GM12878 (cell line): ENCODE measurements at regions not wholly inside any gene's neighbourhood (a gene's known extent, or its start where the extent isn't known, plus 50 kb on each side); places are given as distances from the start of the nearest gene placed in this dataset.

Source experiments
- ATAC-seq: fragments of 200-7000 bp; cut with Tn5 transposase; 3 replicates; pipeline ENCODE4 v1.9.1; 2020; ENCODE audit warnings: mild to moderate bottlenecking, moderate library complexity
- BruUV-seq: library from RNA; stranded (reverse); fragments of 400-500 nt; replicated peaks from 2 replicates; lab custom pipeline; 2021; lab: Mats Ljungman, UMichigan
- CTCF ChIA-PET: fragments of 300-600 bp; sonication (Branson Sonifier 250); formaldehyde crosslinking; extraction: SDS; loops from one replicate; lab custom pipeline; 2021; ENCODE audit warnings: inconsistent platforms; lab: Yijun Ruan, JAX
- POLR2A ChIA-PET: fragments of 350-600 bp; formaldehyde crosslinking; extraction: SDS; loops from one replicate; lab custom pipeline; 2021; ENCODE audit warnings: inconsistent platforms; lab: Charles Lee
- RAD21 ChIA-PET: fragments of 300-600 bp; sonication (Branson Sonifier 250); formaldehyde crosslinking; loops from one replicate; lab custom pipeline; 2023; ENCODE audit warnings: antibody characterized with exemption; ENCODE audit not compliant: unreplicated experiment; lab: Charles Lee
- SMC1A ChIA-PET: fragments of 300-600 bp; sonication (Branson Sonifier 250); formaldehyde crosslinking; loops from one replicate; lab custom pipeline; 2023; ENCODE audit not compliant: unreplicated experiment, uncharacterized antibody; lab: Charles Lee
- DNase-seq: peaks from one replicate; pipeline ENCODE4 v3.0.0-alpha.2; 2011; ENCODE audit warnings: low read depth, low spot score
- FAIRE-seq: peaks from 3 replicates; lab custom pipeline; 2011; peaks lifted over from hg19 to GRCh38; lab: Jason Lieb, UNC
- H2AFZ ChIP-seq: 2 replicates; pipeline ENCODE4 v1.6.0; 2011; ENCODE audit warnings: low read depth, low read length, control low read depth; ENCODE audit not compliant: control insufficient read depth
- H3K27ac ChIP-seq: 2 replicates; pipeline ENCODE4 v1.5.1; 2011; ENCODE audit warnings: control low read depth; ENCODE audit not compliant: control insufficient read depth, insufficient read depth
- H3K27me3 ChIP-seq, 2 experiments: replicated peaks in 1 of 2; 2 replicates each; pipeline versions ENCODE4 v1.6.0 to v1.6.1; 2011; ENCODE audit warnings: low read length in 1 of 2; ENCODE audit not compliant: control insufficient read depth in 2 of 2, insufficient read depth in 2 of 2
- H3K36me3 ChIP-seq, 2 experiments: 2 replicates each; pipeline ENCODE4 v1.5.1; 2011; ENCODE audit warnings: low read length in 1 of 2; ENCODE audit not compliant: control insufficient read depth in 2 of 2, insufficient read depth in 2 of 2
- H3K4me1 ChIP-seq: 2 replicates; pipeline ENCODE4 v1.6.1; 2011; ENCODE audit warnings: mild to moderate bottlenecking, low read length, moderate library complexity, mixed read lengths; ENCODE audit not compliant: control insufficient read depth, insufficient read depth
- H3K4me2 ChIP-seq: 2 replicates; pipeline ENCODE4 v1.6.0; 2011; ENCODE audit warnings: control low read depth; ENCODE audit not compliant: control insufficient read depth, insufficient read depth
- H3K4me3 ChIP-seq: fragments of 200-600 bp; sonication (generic); 2 replicates; pipeline ENCODE4 v1.5.1; 2016
- H3K79me2 ChIP-seq: 2 replicates; pipeline ENCODE4 v1.6.0; 2011; ENCODE audit warnings: low read length; ENCODE audit not compliant: control insufficient read depth, insufficient read depth
- H3K9ac ChIP-seq: 2 replicates; pipeline ENCODE4 v1.8.0; 2011; ENCODE audit warnings: low read length, control low read depth, mixed read lengths; ENCODE audit not compliant: control insufficient read depth, insufficient read depth
- H3K9me3 ChIP-seq: replicated peaks from 3 replicates; pipeline ENCODE4 v1.5.1; 2011; ENCODE audit warnings: mild to moderate bottlenecking, low read length; ENCODE audit not compliant: control insufficient read depth, insufficient read depth
- H4K20me1 ChIP-seq: 2 replicates; pipeline ENCODE4 v1.6.0; 2011; ENCODE audit not compliant: control insufficient read depth, insufficient read depth
- BCLAF1 ChIP-seq: fragments of 450-650 bp; IDR thresholded peaks from 2 replicates; pipeline ENCODE4 v1.6.1; 2017; ENCODE audit warnings: antibody characterized with exemption, mild to moderate bottlenecking, moderate library complexity
- CBFB ChIP-seq: IDR thresholded peaks from 2 replicates; pipeline ENCODE4 v1.6.1; 2016; ENCODE audit warnings: antibody characterized with exemption, low read depth
- CEBPZ ChIP-seq: fragments of 150-350 bp; IDR thresholded peaks from 2 replicates; pipeline ENCODE4 v1.6.1; 2016; ENCODE audit warnings: low read depth, low read length
- E2F8 ChIP-seq: fragments of 450-650 bp; IDR thresholded peaks from 2 replicates; pipeline ENCODE4 v1.6.1; 2018; ENCODE audit warnings: mild to moderate bottlenecking, low read depth, moderate library complexity; ENCODE audit not compliant: partially characterized antibody
- FOXM1 ChIP-seq: IDR thresholded peaks from 2 replicates; pipeline ENCODE4 v1.6.1; 2012; ENCODE audit warnings: low read depth, mild to moderate bottlenecking, inconsistent platforms, low read length, moderate library complexity
- IKZF1 ChIP-seq: fragments of 450-650 bp; conservative IDR thresholded peaks from 2 replicates; pipeline ENCODE4 v1.6.1; 2017; ENCODE audit warnings: antibody characterized with exemption, mild to moderate bottlenecking
- PBX3 ChIP-seq: IDR thresholded peaks from 2 replicates; pipeline ENCODE4 v1.6.1; 2011; ENCODE audit warnings: mild to moderate bottlenecking, low read depth, low read length, moderate library complexity; ENCODE audit not compliant: insufficient replicate concordance
- PKNOX1 ChIP-seq: fragments of 450-650 bp; IDR thresholded peaks from 2 replicates; pipeline ENCODE4 v1.6.1; 2016; ENCODE audit warnings: mild to moderate bottlenecking
- STAT1 ChIP-seq: fragments of 450-650 bp; conservative IDR thresholded peaks from 2 replicates; pipeline ENCODE4 v1.6.1; 2014; ENCODE audit warnings: antibody characterized with exemption, mild to moderate bottlenecking
- WRNIP1 ChIP-seq: IDR thresholded peaks from 2 replicates; pipeline ENCODE4 v1.6.1; 2011; ENCODE audit warnings: low read depth, low read length, improper control_type of control experiment, borderline replicate concordance
- ZNF622 ChIP-seq: fragments of 450-650 bp; IDR thresholded peaks from 2 replicates; pipeline ENCODE4 v1.6.1; 2017; ENCODE audit warnings: mild to moderate bottlenecking, inconsistent platforms
- WGBS: methylation state at CpG from one replicate; pipeline ENCODE4 v1.1.6; 2016; ENCODE audit warnings: low lambda C conversion rate; ENCODE audit not compliant: insufficient replicate concordance, insufficient coverage; ENCODE audit errors: missing lambda C conversion rate; 5-methylcytosine and 5-hydroxymethylcytosine counted together
- in situ Hi-C: fragments of 300-500 bp; cut with MboI; formaldehyde crosslinking; loops from 9 replicates; pipeline ENCODE4 v1.14.3; 2018; ENCODE audit warnings: mixed read lengths
- intact Hi-C: fragments of 100-400 bp; cut with micrococcal nuclease; formaldehyde crosslinking; loops from one replicate; pipeline ENCODE4 v1.14.2; 2022; ENCODE audit not compliant: unreplicated experiment

- TF ChIP-seq PBX3 (no peak), CBFB (no peak), FOXM1 (no peak), E2F8 (no peak), WRNIP1 (no peak)
Measured at GRCh38 chr14:34233619-34234018, 228.4 kb downstream of the SPTSSA start (continued).

GRCh38 chr14:34232790-34233189 lies 229.2 kb downstream of the SPTSSA start:
- H3K9ac ChIP-seq: no peak overlapping the region
- no peaks in the 10 kb centered on the region for H3K9me3 ChIP-seq
- FAIRE-seq: no peak
- ATAC-seq: no peak
- ChIA-PET RAD21 (interaction anchor here (0.7 kb wide), 1 partner anchor 169 kb away, joined by 4 read pairs; no protein-coding TSS in a partner anchor), POLR2A (no interaction called here), SMC1A (no interaction called here), CTCF (interaction anchor here (1.0 kb wide), 1 partner anchor 384 kb away, joined by 3 read pairs; no protein-coding TSS in a partner anchor)
- intact Hi-C loops (no loop called here), in situ Hi-C loops (no loop called here)
- no peak overlapping the region for H3K27ac ChIP-seq
- no peak overlapping the region for H2AFZ ChIP-seq
- H3K4me1 ChIP-seq: no peaks in the 10 kb centered on the region
- no TSS peak for BruUV-seq
- no peaks in the 10 kb centered on the region; a peak in 1 of 4 replicates for H3K27me3 ChIP-seq
- WGBS: 31% methylated on average over 2 of the region's 2 CpGs
- H3K79me2 ChIP-seq: no peaks in the 10 kb centered on the region
- H3K4me3 ChIP-seq: no peak overlapping the region
- no peaks in the 10 kb centered on the region for H4K20me1 ChIP-seq
- H3K4me2 ChIP-seq: no peak overlapping the region
- H3K36me3 ChIP-seq: no peaks in the 10 kb centered on the region
- no peak for DNase-seq
- TF ChIP-seq CEBPZ: no peak
- no peak for TF ChIP-seq BCLAF1
- no peak for TF ChIP-seq ZNF622
- no peak for TF ChIP-seq PKNOX1
- no peak for TF ChIP-seq IKZF1
- TF ChIP-seq STAT1: no peak
